HG03064 (cell line): ENCODE measurements at regions not wholly inside any gene's neighbourhood (a gene's known extent, or its start where the extent isn't known, plus 50 kb on each side); places are given as distances from the start of the nearest gene placed in this dataset.

Experiments used
- ATAC-seq: cut with Tn5 transposase; IDR thresholded peaks from one replicate; pipeline ENCODE4 v1.9.1; 2021; ENCODE audit warnings: low read depth; ENCODE audit not compliant: unreplicated experiment

GRCh38 chr11:36890121-36890679 lies 292.2 kb upstream of the RAG2 start:
- ATAC-seq, result no peak

GRCh38 chr11:36885154-36885553 lies 287.1 kb upstream of the RAG2 start:
- no peak for ATAC-seq

- no peak for ATAC-seq
Observed at GRCh38 chr11:36878737-36879136, 280.7 kb upstream of the RAG2 start.

- no peak for ATAC-seq
Observed at GRCh38 chr11:36877149-36877548, 279.1 kb upstream of the RAG2 start.

GRCh38 chr11:36876266-36876665 lies 278.2 kb upstream of the RAG2 start:
- ATAC-seq, result no peak

GRCh38 chr11:36874291-36874690 lies 276.3 kb upstream of the RAG2 start:
- no peak for ATAC-seq

GRCh38 chr11:36870361-36870760 lies 272.3 kb upstream of the RAG2 start:
- ATAC-seq, result no peak

GRCh38 chr11:36868380-36868779 lies 270.3 kb upstream of the RAG2 start:
- ATAC-seq, result no peak

- no peak for ATAC-seq
Observed at GRCh38 chr11:36865846-36866245, 267.8 kb upstream of the RAG2 start.

GRCh38 chr11:36854875-36855274 lies 256.8 kb upstream of the RAG2 start:
- ATAC-seq, result no peak

- no peak for ATAC-seq
Observed at GRCh38 chr11:36848660-36849059, 250.6 kb upstream of the RAG2 start.

- no peak for ATAC-seq
Observed at GRCh38 chr11:36840378-36840777, 242.3 kb upstream of the RAG2 start.

GRCh38 chr11:36837831-36838437 lies 239.9 kb upstream of the RAG2 start:
- no peak for ATAC-seq

- no peak for ATAC-seq
Observed at GRCh38 chr11:36825251-36825650, 227.2 kb upstream of the RAG2 start.

- ATAC-seq, result no peak
Observed at GRCh38 chr11:36824349-36824748, 226.3 kb upstream of the RAG2 start.

GRCh38 chr11:36822829-36823228 lies 224.8 kb upstream of the RAG2 start:
- ATAC-seq, result no peak

GRCh38 chr11:36818410-36818809 lies 220.4 kb upstream of the RAG2 start:
- ATAC-seq, result no peak

GRCh38 chr11:36817336-36817965 lies 219.4 kb upstream of the RAG2 start:
- ATAC-seq, result no peak

GRCh38 chr11:36809303-36809702 lies 211.3 kb upstream of the RAG2 start:
- no peak for ATAC-seq

- no peak for ATAC-seq
Observed at GRCh38 chr11:36807871-36808270, 209.8 kb upstream of the RAG2 start.

- no peak for ATAC-seq
Observed at GRCh38 chr11:36803084-36803483, 205.0 kb upstream of the RAG2 start.
